ENCODE measurements at regions not wholly inside any gene's neighbourhood (a gene's known extent, or its start where the extent isn't known, plus 50 kb on each side); places are given as distances from the start of the nearest gene placed in this dataset.

GRCh38 chr2:49770919-49771318 lies 616.6 kb upstream of the FSHR start:
- Histone ChIP-seq H3K4ac (ENCODE audit: low read depth, low read length) (no peak overlapping the region), H2AK5ac (ENCODE audit: insufficient read length, low read length) (no peak overlapping the region)

More at GRCh38 chr2:49770919-49771318, 616.6 kb upstream of the FSHR start:
- Histone ChIP-seq H2AFZ (ENCODE audit: low read length) (no peak overlapping the region), H2BK15ac (ENCODE audit: low read depth, low read length) (no peak overlapping the region), H3K9me3 (ENCODE audit: control insufficient read depth, low read depth, low read length) (no peaks in the 10 kb centered on the region), H2BK20ac (ENCODE audit: low read depth, low read length, poor library complexity, severe bottlenecking) (no peak overlapping the region), H3K79me2 (ENCODE audit: insufficient read depth, low read length) (no peaks in the 10 kb centered on the region), H2BK5ac (ENCODE audit: insufficient read length, low read length) (no peak overlapping the region), H3K18ac (ENCODE audit: insufficient read length, low read depth, low read length) (no peak overlapping the region), H4K5ac (ENCODE audit: insufficient read length, low read depth, low read length) (no peak overlapping the region), H3K4me2 (ENCODE audit: insufficient read depth, insufficient read length, low read length) (no peak overlapping the region), H2BK120ac (ENCODE audit: low read depth, low read length, poor library complexity, severe bottlenecking) (no peak overlapping the region), H2BK12ac (ENCODE audit: insufficient read length, low read depth, low read length) (no peak overlapping the region), H3K9ac (ENCODE audit: extremely low read depth, insufficient read length, low read length) (no peak overlapping the region), H3K27ac (ENCODE audit: insufficient read length, low read depth, low read length) (no peak overlapping the region), H3T11ph (ENCODE audit: low read length) (no peak overlapping the region), H3K23ac (ENCODE audit: insufficient read length, low read depth, low read length) (no peak overlapping the region), H3K14ac (ENCODE audit: insufficient read depth, low read length) (no peak overlapping the region), H3K27me3 (ENCODE audit: insufficient read depth, low read length) (no peaks in the 10 kb centered on the region), H3K79me1 (ENCODE audit: insufficient read depth, low read depth, low read length, poor library complexity, severe bottlenecking) (no peaks in the 10 kb centered on the region), H4K20me1 (ENCODE audit: control insufficient read depth, insufficient read depth, insufficient read length) (no peaks in the 10 kb centered on the region), H4K91ac (ENCODE audit: insufficient read length, low read depth, low read length) (no peak overlapping the region), H3K4me1 (ENCODE audit: insufficient read depth, low read length) (no peaks in the 10 kb centered on the region), H3K56ac (ENCODE audit: insufficient read length, low read depth, low read length) (no peak overlapping the region), H3K23me2 (ENCODE audit: insufficient read length, low read depth, low read length, poor library complexity, severe bottlenecking) (no peaks in the 10 kb centered on the region), H4K8ac (replicated peaks; ENCODE audit: insufficient read length, low read depth, low read length) (no peak overlapping the region)
- no peak overlapping the region for H3K4me3 Mint-ChIP-seq
- peak; percentile 88 for DNase-seq
- TF ChIP-seq CTCF (conservative IDR thresholded peaks at IDR 0.05): peak; percentile 92
- H3K27ac Mint-ChIP-seq: no peak overlapping the region
- WGBS (ENCODE audit: extremely low coverage, insufficient read length, low lambda C conversion rate): no CpG with 5 or more reads among the region's 4 CpGs
- H3K27me3 Mint-ChIP-seq (ENCODE audit: low read depth): no peaks in the 10 kb centered on the region
- H3K36me3 Mint-ChIP-seq (ENCODE audit: insufficient read depth in 1 of 3, low read depth in 3 of 3): no peaks in the 10 kb centered on the region
- no peaks in the 10 kb centered on the region for H3K9me3 Mint-ChIP-seq
- peaks cover 8 to 9% of the 10 kb centered on the region in 2 experiments for H3K4me1 Mint-ChIP-seq
